Stimulated activated naive CD8-positive, alpha-beta T cell treated with anti-CD3 and anti-CD28 coated beads, Interleukin-15, amount 100 ng/mL, for 72 hours (primary cell): ENCODE measurements at regions not wholly inside any gene's neighbourhood (a gene's known extent, or its start where the extent isn't known, plus 50 kb on each side); places are given as distances from the start of the nearest gene placed in this dataset.

Experiments used
- ATAC-seq: fragments of 150-1000 bp; cut with Tn5 transposase; 2 replicates; pipeline ENCODE4 v1.10.0; 2021; ENCODE audit warnings: mild to moderate bottlenecking, moderate library complexity
- DNase-seq, 2 donors: peaks; one replicate each; pipeline ENCODE4 v3.0.0; 2021 to 2022
- H3K27ac Mint-ChIP-seq, 2 donors: one replicate each; pipeline ENCODE4 v1.8.0; 2022; ENCODE audit warnings: mild to moderate bottlenecking in 2 of 2, mixed read lengths in 2 of 2, moderate library complexity in 2 of 2
- H3K27me3 Mint-ChIP-seq: one replicate; pipeline ENCODE4 v1.8.0; 2022; ENCODE audit warnings: mixed read lengths
- H3K4me1 Mint-ChIP-seq: one replicate; pipeline ENCODE4 v1.8.0; 2022; ENCODE audit warnings: mild to moderate bottlenecking, mixed read lengths
- H3K4me3 Mint-ChIP-seq, 2 donors: one replicate each; pipeline ENCODE4 v1.8.0; 2022; ENCODE audit warnings: mild to moderate bottlenecking in 2 of 2, mixed read lengths in 2 of 2, moderate library complexity in 1 of 2
- H3K9me3 Mint-ChIP-seq, 2 donors: one replicate each; pipeline ENCODE4 v1.8.0; 2022; ENCODE audit warnings: mixed read lengths in 2 of 2

DNA sequence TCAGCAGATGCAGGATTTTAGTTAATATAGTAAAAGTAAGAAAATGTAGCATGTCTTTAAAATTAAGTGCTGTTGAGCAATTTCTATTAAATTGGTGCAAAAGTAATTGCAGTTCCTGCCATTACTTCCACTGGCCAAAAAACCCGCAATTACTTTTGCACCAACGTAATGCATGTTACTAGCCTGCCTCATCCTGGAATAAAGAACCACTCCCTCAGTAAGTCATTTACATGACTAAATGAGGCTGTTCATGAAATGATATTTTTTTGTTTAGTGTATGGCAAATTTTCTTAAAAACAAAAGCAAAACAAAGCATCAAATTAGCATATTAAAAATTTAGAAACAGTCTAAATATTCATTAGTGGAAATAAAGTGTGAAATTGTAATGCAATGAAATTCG, 180.4 kb downstream of the DIPK2A start:
- Mint-ChIP-seq H3K4me3 (no peak overlapping the region), H3K4me1 (no peaks in the 10 kb centered on the region), H3K27me3 (peaks cover 13% of the 10 kb centered on the region), H3K27ac (no peak overlapping the region), H3K9me3 (peaks cover 0 to 7% of the 10 kb centered on the region in 2 donors)
- ATAC-seq (no peak), DNase-seq (no peak)

DNA sequence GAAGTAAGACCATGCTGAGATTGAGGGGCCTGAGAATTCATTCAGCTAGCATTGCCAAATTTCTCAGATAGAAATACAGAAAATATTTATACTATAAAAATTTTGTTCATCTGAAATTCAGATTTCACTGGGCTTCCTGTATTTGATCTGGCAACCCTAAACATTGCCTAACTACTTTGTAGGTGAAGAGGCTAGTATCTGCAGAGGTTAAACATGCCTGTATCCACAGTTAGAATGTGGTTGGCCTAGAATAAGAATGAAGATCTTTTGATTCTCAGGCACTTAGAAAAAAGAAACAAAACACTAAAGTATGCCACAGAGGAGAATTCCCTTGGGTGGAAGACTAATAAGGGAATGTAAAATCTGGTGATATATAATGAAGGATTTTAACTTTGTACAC, 189.0 kb downstream of the DIPK2A start:
- H3K4me1 Mint-ChIP-seq: no peaks in the 10 kb centered on the region
- H3K9me3 Mint-ChIP-seq: peaks cover 0 to 19% of the 10 kb centered on the region in 2 donors
- H3K27ac Mint-ChIP-seq: no peak overlapping the region
- ATAC-seq (no peak), DNase-seq (no peak)
- H3K4me3 Mint-ChIP-seq: no peak overlapping the region
- peaks cover 16% of the 10 kb centered on the region for H3K27me3 Mint-ChIP-seq

DNA sequence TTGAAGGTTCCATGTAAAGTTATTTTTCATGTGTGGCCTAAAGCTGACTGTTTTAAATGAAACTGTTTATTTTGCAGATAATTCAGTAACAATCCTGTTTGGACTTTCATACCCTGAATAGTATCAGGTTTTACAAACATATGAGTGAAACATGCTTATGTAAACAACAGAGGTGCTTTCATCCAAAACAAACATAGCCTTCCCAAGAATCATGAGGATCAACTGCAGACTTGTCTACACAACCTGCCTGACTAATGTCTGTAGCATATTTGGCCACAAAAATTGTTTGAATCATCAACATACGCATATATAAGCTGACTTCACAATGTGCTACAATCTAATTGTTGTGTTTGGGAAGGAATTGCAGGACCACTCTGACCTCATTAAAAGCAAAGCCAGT, 190.4 kb downstream of the DIPK2A start:
- DNase-seq (no peak), ATAC-seq (no peak)
- H3K27me3 Mint-ChIP-seq: peaks cover 16% of the 10 kb centered on the region
- H3K9me3 Mint-ChIP-seq: peaks cover 0 to 19% of the 10 kb centered on the region in 2 donors
- H3K4me3 Mint-ChIP-seq: no peak overlapping the region
- no peaks in the 10 kb centered on the region for H3K4me1 Mint-ChIP-seq
- no peak overlapping the region for H3K27ac Mint-ChIP-seq

DNA sequence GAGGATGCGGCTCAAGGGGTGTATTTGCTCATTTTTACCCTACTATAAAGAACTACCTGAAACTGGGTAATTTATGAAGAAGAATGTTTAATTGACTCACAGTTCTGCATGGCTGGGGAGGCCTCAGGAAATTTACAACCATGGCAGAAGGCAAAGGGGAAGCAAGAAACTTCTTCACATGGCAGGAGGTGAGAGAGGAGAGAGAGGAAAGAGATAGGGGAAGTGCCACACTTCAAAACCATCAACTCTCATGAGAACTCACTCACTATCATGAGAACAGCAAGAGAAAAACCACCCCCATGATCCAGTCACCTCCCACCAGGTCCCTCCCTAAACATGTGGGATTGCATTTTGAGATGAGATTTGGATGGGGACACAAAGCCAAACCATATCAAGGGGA, 192.7 kb downstream of the DIPK2A start:
- no peak overlapping the region for H3K4me3 Mint-ChIP-seq
- H3K27ac Mint-ChIP-seq: no peak overlapping the region
- DNase-seq: no peak
- ATAC-seq: no peak
- peaks cover 0 to 10% of the 10 kb centered on the region in 2 donors for H3K9me3 Mint-ChIP-seq
- peaks cover 16% of the 10 kb centered on the region for H3K27me3 Mint-ChIP-seq
- H3K4me1 Mint-ChIP-seq: no peaks in the 10 kb centered on the region

DNA sequence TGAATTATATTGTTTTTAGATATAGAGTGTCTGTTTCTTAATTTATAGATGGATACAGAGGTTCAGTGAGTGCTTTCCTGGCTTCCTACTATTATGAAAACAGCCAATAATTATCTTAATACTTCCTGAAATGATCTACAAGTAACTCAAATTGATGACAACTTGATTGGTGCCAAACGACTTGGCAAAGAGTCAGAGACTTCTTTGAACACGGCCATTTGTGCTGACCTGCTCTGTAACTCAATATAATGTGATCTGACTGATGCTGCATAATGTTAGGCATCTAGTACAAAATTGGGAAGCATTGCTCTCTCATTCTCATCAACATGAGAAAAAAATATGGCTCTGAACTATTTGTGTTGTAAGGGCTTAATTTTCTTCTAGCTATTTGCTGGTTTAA, 193.9 kb downstream of the DIPK2A start:
- H3K4me1 Mint-ChIP-seq: no peaks in the 10 kb centered on the region
- H3K27me3 Mint-ChIP-seq: peaks cover 16% of the 10 kb centered on the region
- ATAC-seq (no peak), DNase-seq (no peak)
- H3K9me3 Mint-ChIP-seq: no peaks in the 10 kb centered on the region
- no peak overlapping the region for H3K4me3 Mint-ChIP-seq
- H3K27ac Mint-ChIP-seq: no peak overlapping the region

DNA sequence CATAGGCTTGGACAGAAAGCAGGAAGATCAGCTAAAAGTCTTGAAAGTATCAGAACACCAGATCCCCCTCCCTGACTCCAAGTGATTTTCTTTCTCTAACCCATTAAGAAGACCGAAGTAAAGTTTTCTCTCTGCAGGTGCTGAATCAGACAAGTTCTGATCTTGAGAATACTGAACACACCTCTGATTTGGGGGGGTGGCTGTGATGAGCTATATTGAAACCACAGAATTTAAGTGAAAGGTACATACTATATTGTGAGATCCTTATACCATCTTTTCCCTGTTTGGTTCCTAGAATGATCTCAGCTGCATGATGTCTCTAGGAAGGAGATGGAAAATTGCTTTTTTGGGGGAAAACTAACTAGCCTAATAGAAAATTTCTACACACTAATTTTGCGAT, 196.0 kb downstream of the DIPK2A start:
- Mint-ChIP-seq H3K9me3 (no peaks in the 10 kb centered on the region), H3K27me3 (peaks cover 16% of the 10 kb centered on the region), H3K4me3 (no peak overlapping the region), H3K4me1 (no peaks in the 10 kb centered on the region), H3K27ac (no peak overlapping the region)
- no peak for DNase-seq
- ATAC-seq: no peak

DNA sequence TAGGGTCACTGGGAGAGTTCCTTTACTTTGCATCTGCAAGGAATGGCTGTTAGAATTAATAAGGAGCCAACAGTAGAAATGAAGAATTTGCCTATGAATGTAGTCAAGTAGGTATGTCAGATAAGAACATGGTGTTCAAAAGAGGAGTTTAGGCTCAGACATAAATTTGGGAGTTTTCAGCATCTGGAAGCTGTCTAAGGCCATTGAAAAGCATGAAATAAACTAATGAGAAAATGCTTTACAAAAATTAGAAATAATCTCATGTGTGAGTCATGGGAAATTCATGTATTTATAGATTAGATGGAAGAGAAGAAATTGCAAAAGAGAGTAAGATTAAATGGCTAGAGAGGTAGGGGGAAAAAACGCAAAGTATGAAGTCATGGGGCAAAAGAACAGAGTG, 201.9 kb downstream of the DIPK2A start:
- ATAC-seq (no peak), DNase-seq (no peak)
- Mint-ChIP-seq H3K27ac (no peak overlapping the region), H3K9me3 (no peaks in the 10 kb centered on the region), H3K4me3 (no peak overlapping the region), H3K27me3 (peaks cover 7% of the 10 kb centered on the region), H3K4me1 (no peaks in the 10 kb centered on the region)

DNA sequence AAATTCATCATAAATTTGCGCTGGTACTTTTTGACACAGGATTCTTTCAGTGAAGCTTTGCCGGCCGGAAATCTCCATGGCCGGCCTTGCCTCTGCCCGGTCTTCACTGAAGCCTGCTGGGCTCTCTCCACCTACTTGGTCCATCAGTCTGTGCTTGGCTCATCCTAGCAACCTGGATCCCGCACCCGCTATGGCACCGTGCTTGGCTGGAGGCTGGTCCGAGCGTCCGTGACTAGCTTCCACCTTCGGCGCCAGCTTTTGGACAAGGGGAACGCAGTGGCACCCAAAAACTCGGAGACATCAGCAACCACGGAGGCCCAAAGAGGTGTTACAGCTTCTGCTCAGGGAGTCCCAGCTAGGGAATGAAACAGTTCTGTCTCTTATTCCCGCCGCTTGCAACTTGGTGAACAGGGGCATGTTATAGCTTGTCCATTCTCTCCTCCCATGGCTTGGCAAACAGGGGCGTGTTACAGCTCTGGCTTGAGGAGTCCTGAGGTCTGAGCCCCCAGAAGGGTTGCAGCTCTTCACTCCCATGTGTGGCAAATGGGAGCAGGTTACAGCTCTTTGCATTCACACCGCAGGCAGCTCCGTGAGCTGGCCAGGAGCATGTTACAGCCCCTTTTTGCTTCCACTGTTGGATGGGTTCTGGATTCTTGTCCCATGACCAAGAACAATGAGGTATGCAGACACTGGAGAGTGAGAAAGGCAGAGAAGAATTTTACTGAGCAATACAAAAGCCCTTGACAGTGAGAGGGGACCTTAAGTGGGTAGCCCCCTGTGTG, 204.2 kb downstream of the DIPK2A start:
- ATAC-seq (no peak), DNase-seq (no peak)
- peak overlapping the region in 1 of 2 donors; percentile 69 for H3K27ac Mint-ChIP-seq
- H3K4me1 Mint-ChIP-seq: no peaks in the 10 kb centered on the region
- peaks cover 7% of the 10 kb centered on the region for H3K27me3 Mint-ChIP-seq
- no peak overlapping the region for H3K4me3 Mint-ChIP-seq
- no peaks in the 10 kb centered on the region for H3K9me3 Mint-ChIP-seq

DNA sequence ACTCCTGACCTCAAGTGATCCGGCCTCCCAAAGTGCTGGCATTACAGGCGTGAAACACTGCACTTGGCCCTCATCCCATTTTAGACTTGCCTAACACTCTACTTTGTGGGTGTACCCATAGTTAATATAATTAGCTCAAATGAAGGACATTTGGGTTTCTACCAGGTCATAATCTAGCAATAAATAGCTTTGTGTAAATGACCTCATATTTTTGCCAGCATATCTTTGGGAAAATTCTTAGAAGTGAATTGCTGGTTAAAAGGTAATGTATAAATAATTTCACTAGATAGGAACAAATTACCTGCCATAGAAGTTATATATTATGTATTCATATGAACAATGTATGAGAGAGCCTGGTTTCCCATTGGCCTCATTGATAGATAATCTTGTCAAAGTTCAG, 206.0 kb downstream of the DIPK2A start:
- Mint-ChIP-seq H3K4me3 (no peak overlapping the region), H3K4me1 (no peaks in the 10 kb centered on the region)
- ATAC-seq: no peak

DNA sequence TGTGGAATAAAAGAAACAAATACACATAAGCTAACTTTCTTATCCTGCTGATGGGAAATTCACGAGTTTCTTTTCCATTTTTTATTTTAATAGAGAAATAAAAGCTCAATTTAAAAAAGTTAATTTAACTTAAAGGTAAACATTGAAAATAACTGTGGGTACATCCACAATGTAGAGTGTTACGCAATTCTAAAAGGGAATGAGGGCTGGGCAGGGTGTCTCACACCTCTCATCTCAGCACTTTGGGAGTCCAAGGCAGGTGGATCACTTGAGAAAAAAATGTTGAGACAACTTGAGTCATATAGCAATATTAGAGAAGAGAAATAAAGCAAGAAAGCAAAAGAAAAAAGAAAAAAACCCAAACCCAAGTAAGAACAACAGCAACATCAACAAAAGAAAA, 207.0 kb downstream of the DIPK2A start:
- H3K27me3 Mint-ChIP-seq: peaks cover 3% of the 10 kb centered on the region
- H3K27ac Mint-ChIP-seq: no peak overlapping the region
- DNase-seq (no peak), ATAC-seq (no peak)
- no peaks in the 10 kb centered on the region for H3K9me3 Mint-ChIP-seq
- H3K4me1 Mint-ChIP-seq: no peaks in the 10 kb centered on the region
- H3K4me3 Mint-ChIP-seq: no peak overlapping the region

More for the DNA sequence above, 206.0 kb downstream of the DIPK2A start:
- no peak for DNase-seq
- no peaks in the 10 kb centered on the region for H3K9me3 Mint-ChIP-seq
- no peak overlapping the region for H3K27ac Mint-ChIP-seq
- peaks cover 7% of the 10 kb centered on the region for H3K27me3 Mint-ChIP-seq

DNA sequence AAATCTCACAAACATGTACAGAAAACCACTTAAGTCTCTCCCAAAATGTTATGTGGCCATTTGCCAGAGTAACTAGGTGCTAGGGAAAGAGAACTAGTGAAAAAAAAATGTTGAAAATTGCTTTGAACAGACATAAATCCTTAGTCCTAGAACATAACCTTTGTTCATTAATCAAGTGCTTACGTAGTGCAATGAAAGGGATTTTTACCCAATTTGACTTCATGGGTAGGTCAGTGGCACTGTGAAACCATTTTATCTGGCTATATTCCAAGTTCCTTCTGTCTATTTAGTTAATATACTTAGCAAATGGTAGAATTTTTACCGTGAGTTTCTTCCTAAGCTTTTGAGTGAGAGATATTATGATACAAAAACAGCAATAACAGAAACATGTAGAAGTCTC, 209.4 kb downstream of the DIPK2A start:
- Mint-ChIP-seq H3K4me1 (no peaks in the 10 kb centered on the region), H3K27ac (no peak overlapping the region), H3K4me3 (no peak overlapping the region), H3K9me3 (peaks cover 10% of the 10 kb centered on the region in 2 donors), H3K27me3 (no peaks in the 10 kb centered on the region)
- DNase-seq (no peak), ATAC-seq (no peak)

DNA sequence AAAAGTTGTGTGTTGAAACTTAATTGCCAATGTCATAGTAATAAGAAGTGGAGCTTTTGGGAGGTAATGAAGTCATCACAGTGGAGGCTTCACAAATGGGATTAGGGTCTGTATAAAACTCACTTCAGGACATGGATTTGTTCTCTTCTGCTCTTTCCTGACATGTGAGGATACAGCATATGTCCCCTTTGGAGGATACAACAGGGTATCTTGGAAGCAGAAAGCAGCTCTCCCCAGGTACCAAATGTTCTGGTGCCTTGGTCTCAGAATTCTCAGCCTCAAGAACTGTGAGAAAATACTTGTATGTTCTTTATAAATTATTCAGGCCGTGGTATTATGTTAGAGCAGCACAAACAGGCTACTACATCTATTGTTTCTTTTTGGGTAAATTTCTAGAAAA, 210.9 kb downstream of the DIPK2A start:
- Mint-ChIP-seq H3K4me3 (no peak overlapping the region), H3K27ac (no peak overlapping the region), H3K4me1 (no peaks in the 10 kb centered on the region), H3K27me3 (no peaks in the 10 kb centered on the region), H3K9me3 (peaks cover 10 to 12% of the 10 kb centered on the region in 2 donors)
- no peak for DNase-seq
- ATAC-seq: no peak

DNA sequence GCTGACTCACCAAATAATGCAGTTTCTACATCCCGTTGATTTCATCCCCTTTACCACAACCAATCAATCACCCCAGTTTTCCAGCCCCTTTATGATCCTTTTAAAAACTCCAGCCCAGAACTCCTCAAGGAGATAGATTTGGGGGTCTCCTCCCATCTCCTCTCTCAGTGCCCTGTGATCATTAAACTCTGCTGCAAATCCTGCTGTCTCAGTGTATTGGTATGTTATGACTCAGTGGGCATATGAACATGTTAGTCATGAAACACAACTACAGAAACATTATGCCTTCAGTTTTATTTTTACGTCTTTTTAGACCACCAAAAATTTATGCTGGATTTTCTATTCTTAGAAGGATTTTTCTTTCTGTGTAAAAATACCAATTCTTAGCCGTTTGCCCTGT, 213.7 kb downstream of the DIPK2A start:
- DNase-seq: no peak
- Mint-ChIP-seq H3K27ac (no peak overlapping the region), H3K27me3 (no peaks in the 10 kb centered on the region), H3K9me3 (peaks cover 10 to 12% of the 10 kb centered on the region in 2 donors), H3K4me3 (no peak overlapping the region), H3K4me1 (peaks cover 7% of the 10 kb centered on the region)
- ATAC-seq: no peak

DNA sequence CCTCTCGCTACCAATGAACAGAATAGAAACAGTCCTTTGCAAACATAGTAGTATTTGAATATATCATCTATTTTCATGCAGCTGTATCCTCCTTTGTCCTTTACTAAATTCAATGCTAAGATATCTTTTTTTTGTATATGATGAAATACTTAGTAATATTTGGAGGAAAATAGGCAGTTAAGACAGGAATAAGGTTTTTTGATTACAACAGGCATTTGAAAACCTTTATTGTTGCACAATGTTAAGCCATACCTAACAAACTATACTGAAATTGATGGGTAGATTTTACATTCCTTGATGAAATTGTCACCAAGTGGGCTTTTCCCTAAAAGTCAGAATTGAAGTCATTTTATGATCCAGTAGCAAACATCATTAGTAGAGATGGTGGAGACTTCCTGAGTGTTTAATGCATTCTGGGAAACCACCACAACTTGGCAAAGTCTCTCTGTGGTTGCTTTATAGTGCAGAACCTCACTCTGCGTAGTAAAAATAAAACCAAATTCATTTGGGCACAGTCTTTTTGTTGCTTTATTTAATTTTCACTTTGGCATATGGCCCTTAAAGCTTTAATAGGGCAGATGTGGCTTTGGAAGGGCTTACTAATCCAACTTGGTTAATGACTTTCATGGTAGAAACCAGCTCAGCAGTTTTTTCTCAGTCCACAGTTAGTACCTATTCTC, 216.0 kb downstream of the DIPK2A start:
- H3K9me3 Mint-ChIP-seq: peaks cover 12 to 17% of the 10 kb centered on the region in 2 donors
- peak; percentile 88 for ATAC-seq

DNA sequence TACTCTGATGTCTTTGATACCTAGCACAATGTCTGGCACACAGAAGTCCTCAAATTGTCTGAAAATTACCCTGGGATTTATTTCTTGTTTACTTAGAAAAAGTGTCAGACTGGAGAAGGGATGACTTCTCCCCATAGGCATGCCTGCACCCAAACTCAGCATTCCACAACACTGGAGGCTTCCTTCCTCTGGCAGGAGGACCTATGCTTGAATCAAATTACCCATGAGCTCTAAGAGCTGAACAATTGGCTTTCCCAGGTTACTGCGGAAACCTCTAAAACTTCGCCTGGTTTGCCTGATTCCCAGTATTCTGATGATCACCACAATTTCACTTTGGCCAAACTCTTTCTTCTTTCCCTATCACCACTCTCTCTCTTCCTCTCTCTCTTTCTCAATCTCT, 217.4 kb downstream of the DIPK2A start:
- no peak overlapping the region for H3K27ac Mint-ChIP-seq
- peaks cover 7% of the 10 kb centered on the region for H3K4me1 Mint-ChIP-seq
- ATAC-seq: no peak
- no peak overlapping the region for H3K4me3 Mint-ChIP-seq
- H3K9me3 Mint-ChIP-seq: peaks cover 18 to 19% of the 10 kb centered on the region in 2 donors
- no peaks in the 10 kb centered on the region for H3K27me3 Mint-ChIP-seq
- no peak for DNase-seq

More for the DNA sequence above, 216.0 kb downstream of the DIPK2A start:
- Mint-ChIP-seq H3K4me3 (no peak overlapping the region), H3K4me1 (peaks cover 7% of the 10 kb centered on the region), H3K27ac (no peak overlapping the region), H3K27me3 (no peaks in the 10 kb centered on the region)
- DNase-seq: peak in 1 of 2 donors; percentile 12

DNA sequence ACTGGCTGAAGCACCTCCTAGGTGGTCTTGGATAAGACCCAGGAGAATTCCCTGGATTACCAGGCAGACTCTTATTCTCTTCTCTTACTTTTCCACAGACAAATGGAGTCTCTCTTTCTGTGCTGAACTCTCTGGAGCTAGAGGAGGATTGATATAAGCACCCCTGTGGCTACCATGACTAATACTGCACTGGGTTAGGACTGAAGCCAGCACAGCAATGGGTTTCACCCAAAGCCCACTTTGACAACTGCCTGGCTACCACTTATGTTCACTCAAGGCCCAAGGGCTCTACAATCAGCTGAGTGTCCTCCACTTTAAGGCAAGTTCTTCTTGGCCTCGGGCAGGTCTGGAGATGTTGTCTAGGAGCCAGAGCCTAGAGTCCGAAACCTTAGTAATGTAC, 225.5 kb downstream of the DIPK2A start:
- Mint-ChIP-seq H3K9me3 (peaks cover 20 to 28% of the 10 kb centered on the region in 2 donors), H3K27me3 (no peaks in the 10 kb centered on the region), H3K27ac (no peak overlapping the region), H3K4me1 (no peaks in the 10 kb centered on the region), H3K4me3 (no peak overlapping the region)
- ATAC-seq (no peak), DNase-seq (no peak)
